Esophagus muscularis mucosa (tissue), 3 donors: ENCODE measurements at regions not wholly inside any gene's neighbourhood (a gene's known extent, or its start where the extent isn't known, plus 50 kb on each side); places are given as distances from the start of the nearest gene placed in this dataset.

ENCODE experiments used
- CTCF ChIP-seq, 3 experiments: fragments of 200-600 bp in 2 of 3; fragments of 450-650 bp in 1 of 3; sonication (generic) in 2 of 3; IDR thresholded peaks; one replicate each; pipeline ENCODE4 v1.5.1; 2017 to 2019; ENCODE audit warnings: antibody characterized with exemption in 3 of 3, mild to moderate bottlenecking in 2 of 3, moderate library complexity in 1 of 3
- EP300 ChIP-seq: sonication (generic); formaldehyde crosslinking; IDR thresholded peaks from one replicate; pipeline ENCODE4 v1.6.1; 2017; ENCODE audit warnings: antibody characterized with exemption

- TF ChIP-seq EP300 (no peak), CTCF (IDR thresholded peaks at IDR 0.05) (no peak)
Observed at GRCh38 chr4:77354550-77354949, 197.5 kb downstream of the CCNG2 start.
